H1 (cell line): ENCODE measurements at regions not wholly inside any gene's neighbourhood (a gene's known extent, or its start where the extent isn't known, plus 50 kb on each side); places are given as distances from the start of the nearest gene placed in this dataset.
A peak's percentile ranks its signal among the peaks of the same experiment; 100 is the strongest.

ENCODE experiments used
- CTCF ChIA-PET: fragments of 300-600 bp; sonication (Branson Sonifier 250); formaldehyde crosslinking; loops from one replicate; lab custom pipeline; 2021; ENCODE audit not compliant: partially characterized antibody; lab: Charles Lee
- POLR2A ChIA-PET: fragments of 300-600 bp; sonication (Branson Sonifier 250); formaldehyde crosslinking; loops from one replicate; lab custom pipeline; 2021; ENCODE audit warnings: inconsistent platforms; ENCODE audit not compliant: partially characterized antibody; lab: Charles Lee
- DNase-seq, 2 experiments: peaks; one replicate each; pipeline versions ENCODE4 v3.0.0 to v3.0.0-alpha.2; 2010 to 2022; ENCODE audit warnings: low spot score in 2 of 2, low read depth in 1 of 2, mixed read lengths in 1 of 2
- FAIRE-seq: peaks from 2 replicates; lab custom pipeline; 2011; peaks lifted over from hg19 to GRCh38; lab: Jason Lieb, UNC
- H2AFZ ChIP-seq: 2 replicates; pipeline ENCODE4 v1.8.1; 2012; ENCODE audit warnings: low read length, inconsistent platforms
- H2AK5ac ChIP-seq: 2 replicates; pipeline ENCODE4 v1.6.1; 2013; ENCODE audit warnings: low read depth, low read length
- H2BK120ac ChIP-seq: replicated peaks from 2 replicates; pipeline ENCODE3; 2013; ENCODE audit warnings: low read depth, low read length, inconsistent platforms
- H2BK12ac ChIP-seq: 2 replicates; pipeline ENCODE4 v1.6.1; 2013; ENCODE audit warnings: low read depth, low read length
- H2BK15ac ChIP-seq: 2 replicates; pipeline ENCODE4 v1.6.1; 2013; ENCODE audit warnings: low read length
- H2BK20ac ChIP-seq: 2 replicates; pipeline ENCODE4 v1.6.1; 2013; ENCODE audit warnings: low read length
- H2BK5ac ChIP-seq: 2 replicates; pipeline ENCODE4 v1.6.1; 2013; ENCODE audit warnings: low read depth, low read length
- H3K14ac ChIP-seq: 2 replicates; pipeline ENCODE4 v1.6.1; 2013; ENCODE audit warnings: inconsistent platforms; ENCODE audit not compliant: insufficient read length
- H3K18ac ChIP-seq: 2 replicates; pipeline ENCODE4 v1.6.1; 2013; ENCODE audit warnings: low read length; ENCODE audit errors: extremely low read depth
- H3K23ac ChIP-seq: 2 replicates; pipeline ENCODE4 v1.6.1; 2013; ENCODE audit warnings: inconsistent platforms; ENCODE audit not compliant: insufficient read length
- H3K23me2 ChIP-seq: 2 replicates; pipeline ENCODE4 v1.6.1; 2013; ENCODE audit warnings: low read depth, low read length
- H3K27ac ChIP-seq: 2 replicates; pipeline ENCODE4 v1.6.1; 2011; ENCODE audit warnings: low read depth, low read length, inconsistent platforms
- H3K27me3 ChIP-seq, 4 experiments: replicated peaks in 1 of 4; 1 replicate in 1 of 4; 2 replicates in 3 of 4; pipeline versions ENCODE4 v1.6.1 to v1.8.1; 2011 to 2013; ENCODE audit warnings: low read length in 3 of 4, mild to moderate bottlenecking in 3 of 4, inconsistent platforms in 2 of 4, mixed read lengths in 2 of 4, moderate library complexity in 1 of 4; ENCODE audit not compliant: control insufficient read depth in 3 of 4, insufficient read depth in 3 of 4; ENCODE audit errors: extremely low read depth in 1 of 4
- H3K36me3 ChIP-seq, 4 experiments: 2 replicates each; pipeline versions ENCODE4 v1.6.1 to v1.8.1; 2011 to 2013; ENCODE audit warnings: mild to moderate bottlenecking in 4 of 4, low read length in 3 of 4, moderate library complexity in 2 of 4, control low read depth in 1 of 4, inconsistent platforms in 1 of 4; ENCODE audit not compliant: insufficient read depth in 4 of 4, control insufficient read depth in 2 of 4
- H3K4ac ChIP-seq: replicated peaks from 2 replicates; pipeline ENCODE3; 2013; ENCODE audit warnings: low read length, low read depth, mixed read lengths, inconsistent platforms; ENCODE audit not compliant: insufficient read length
- H3K4me1 ChIP-seq, 4 experiments: replicated peaks in 1 of 4; 1 replicate in 1 of 4; 2 replicates in 3 of 4; pipeline versions ENCODE4 v1.6.1 to v1.8.1; 2011 to 2013; ENCODE audit warnings: low read length in 3 of 4, inconsistent platforms in 2 of 4, mixed read lengths in 1 of 4; ENCODE audit not compliant: insufficient read depth in 4 of 4, control insufficient read depth in 3 of 4
- H3K4me2 ChIP-seq, 2 experiments: 2 replicates each; pipeline versions ENCODE4 v1.6.1 to v1.8.1; 2011 to 2013; ENCODE audit warnings: low read depth in 2 of 2, low read length in 2 of 2, control low read depth in 1 of 2, inconsistent platforms in 1 of 2, mild to moderate bottlenecking in 1 of 2; ENCODE audit not compliant: insufficient read depth in 1 of 2
- H3K4me3 ChIP-seq, 4 experiments: fragments of 200-600, 300-600 bp in 1 of 4; sonication (generic), shearing (Covaris generic), sonication (Bioruptor Twin) in 1 of 4; 2 replicates each; pipeline versions ENCODE4 v1.5.1 to v1.8.1; 2011 to 2016; ENCODE audit warnings: low read length in 4 of 4, low read depth in 3 of 4, control low read depth in 2 of 4, inconsistent platforms in 2 of 4, mild to moderate bottlenecking in 2 of 4, mixed read lengths in 1 of 4, moderate library complexity in 1 of 4; ENCODE audit not compliant: insufficient read depth in 2 of 4; ENCODE audit errors: extremely low read depth in 1 of 4
- H3K56ac ChIP-seq: replicated peaks from 2 replicates; pipeline ENCODE3; 2013; ENCODE audit warnings: low read depth, mild to moderate bottlenecking, mixed read lengths, low read length, inconsistent platforms; ENCODE audit not compliant: insufficient read length
- H3K79me1 ChIP-seq: 2 replicates; pipeline ENCODE4 v1.6.1; 2013; ENCODE audit warnings: low read depth, low read length, control low read depth
- H3K79me2 ChIP-seq, 2 experiments: 2 replicates each; pipeline versions ENCODE4 v1.6.1 to v1.8.1; 2012 to 2013; ENCODE audit warnings: low read length in 2 of 2, mild to moderate bottlenecking in 2 of 2, inconsistent platforms in 1 of 2; ENCODE audit not compliant: insufficient read depth in 2 of 2, control insufficient read depth in 1 of 2
- H3K9ac ChIP-seq, 4 experiments: replicated peaks in 1 of 4; 1 replicate in 1 of 4; 2 replicates in 3 of 4; pipeline versions ENCODE4 v1.6.1 to v1.8.1; 2011 to 2013; ENCODE audit warnings: low read depth in 3 of 4, low read length in 3 of 4, control low read depth in 2 of 4, mild to moderate bottlenecking in 2 of 4, moderate library complexity in 2 of 4, inconsistent platforms in 1 of 4; ENCODE audit errors: extremely low read depth in 1 of 4
- H3K9me3 ChIP-seq, 2 experiments: 2 replicates each; pipeline versions ENCODE4 v1.6.1 to v1.8.1; 2012 to 2013; ENCODE audit warnings: mild to moderate bottlenecking in 2 of 2, moderate library complexity in 2 of 2, control low read depth in 1 of 2, inconsistent platforms in 1 of 2, low read depth in 1 of 2, low read length in 1 of 2, mixed read lengths in 1 of 2; ENCODE audit not compliant: insufficient read depth in 2 of 2
- H4K20me1 ChIP-seq, 2 experiments: replicated peaks in 1 of 2; 2 replicates each; pipeline versions ENCODE3 to v1.8.1; 2011 to 2013; ENCODE audit warnings: inconsistent platforms in 2 of 2, low read length in 2 of 2, mild to moderate bottlenecking in 1 of 2; ENCODE audit not compliant: insufficient read depth in 2 of 2, control insufficient read depth in 1 of 2
- H4K5ac ChIP-seq: 2 replicates; pipeline ENCODE4 v1.6.1; 2013; ENCODE audit warnings: low read length, low read depth, mixed read lengths, inconsistent platforms; ENCODE audit not compliant: insufficient read length
- H4K8ac ChIP-seq: 2 replicates; pipeline ENCODE4 v1.8.0; 2013; ENCODE audit warnings: mild to moderate bottlenecking, moderate library complexity, low read length, inconsistent platforms; ENCODE audit not compliant: insufficient read depth; ENCODE audit errors: extremely low read depth
- H4K91ac ChIP-seq: replicated peaks from 2 replicates; pipeline ENCODE3; 2013; ENCODE audit warnings: low read length, mixed read lengths, inconsistent platforms; ENCODE audit not compliant: insufficient read length
- CBX8 ChIP-seq: fragments of 300-800, 300-1000 bp; sonication (generic); IDR thresholded peaks from 2 replicates; pipeline ENCODE4 v1.7.1; 2016; ENCODE audit warnings: low read depth, low read length, borderline replicate concordance
- MAFK ChIP-seq: IDR thresholded peaks from 2 replicates; pipeline ENCODE4 v1.6.1; 2012; ENCODE audit warnings: low read depth, mild to moderate bottlenecking, improper control_type of control experiment, low read length
- WGBS, 2 experiments: shearing (Covaris generic) in 1 of 2; methylation state at CpG; one replicate each; pipeline versions ENCODE4 v1.1.6 to v1.1.7; 2013 to 2015; ENCODE audit warnings: low lambda C conversion rate in 2 of 2, mixed read lengths in 2 of 2, inconsistent platforms in 1 of 2, low coverage in 1 of 2, missing lambda C conversion rate in 1 of 2; ENCODE audit not compliant: insufficient replicate concordance in 2 of 2, insufficient coverage in 1 of 2, insufficient read length in 1 of 2; ENCODE audit errors: extremely low coverage in 1 of 2, missing lambda C conversion rate in 1 of 2; 5-methylcytosine and 5-hydroxymethylcytosine counted together

DNA sequence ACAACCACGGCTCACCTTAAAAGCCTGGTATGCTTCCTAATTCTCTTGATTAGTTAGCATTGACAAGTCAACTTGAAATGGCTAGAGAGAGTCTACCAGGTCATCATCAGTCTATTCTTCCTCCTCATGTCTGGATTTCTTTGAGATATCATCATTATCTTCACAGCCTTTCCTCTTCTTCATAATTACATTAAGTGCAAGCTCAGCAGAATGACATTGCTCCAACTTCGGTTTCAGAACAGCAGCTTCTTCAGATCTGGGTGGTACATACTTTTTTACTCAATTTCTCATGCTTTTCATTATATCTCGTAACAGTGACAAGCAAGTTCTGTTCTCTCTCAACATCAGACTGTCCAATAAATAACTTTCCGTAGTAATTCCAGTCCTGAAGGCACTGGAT lies 337.5 kb upstream of the TENM3 start:
- FAIRE-seq (no peak), DNase-seq (no peak)
- H3K23me2 ChIP-seq: no peaks in the 10 kb centered on the region
- no peaks in the 10 kb centered on the region for H3K79me1 ChIP-seq
- no peak overlapping the region for H2AK5ac ChIP-seq
- H3K23ac ChIP-seq: no peak overlapping the region
- H4K91ac ChIP-seq: no peak overlapping the region
- H2BK15ac ChIP-seq: no peak overlapping the region
- H3K79me2 ChIP-seq: no peaks in the 10 kb centered on the region
- peaks cover 4 to 8% of the 10 kb centered on the region in 2 experiments; a peak in 1 of 4 replicates for H3K9me3 ChIP-seq
- 0 out of 7 replicates have a peak, but pooled peaks cover 0 to 2% (median 0%) of the 10 kb centered on the region in 4 experiments for H3K4me1 ChIP-seq
- no peak overlapping the region for H3K18ac ChIP-seq
- H3K4me2 ChIP-seq: no peak overlapping the region
- no peak overlapping the region for H4K5ac ChIP-seq
- no peak overlapping the region for H3K14ac ChIP-seq
- H4K8ac ChIP-seq: no peak overlapping the region
- TF ChIP-seq MAFK (peak; percentile 47; the same call in 1 of the 2 replicates), CBX8 (no peak)
- H3K4ac ChIP-seq: no peak overlapping the region
- no peak overlapping the region for H2BK12ac ChIP-seq
- H2BK20ac ChIP-seq: no peak overlapping the region
- ChIA-PET POLR2A (no interaction called here), CTCF (no interaction called here)
- H3K27me3 ChIP-seq: no peaks in the 10 kb centered on the region
- H2BK120ac ChIP-seq: no peak overlapping the region
- no peak overlapping the region for H2AFZ ChIP-seq
- no peaks in the 10 kb centered on the region for H3K36me3 ChIP-seq
- WGBS, 2 experiments: 83% methylated on average over 4 of the region's 4 CpGs; no CpG with 5 or more reads in 1 of the 2 experiments
- no peak overlapping the region for H3K9ac ChIP-seq
- H2BK5ac ChIP-seq: no peak overlapping the region
- H3K56ac ChIP-seq: no peak overlapping the region
- H3K27ac ChIP-seq: no peak overlapping the region
- H3K4me3 ChIP-seq: no peak overlapping the region
- no peaks in the 10 kb centered on the region for H4K20me1 ChIP-seq
